ENCODE measurements at regions not wholly inside any gene's neighbourhood (a gene's known extent, or its start where the extent isn't known, plus 50 kb on each side); places are given as distances from the start of the nearest gene placed in this dataset.

DNA sequence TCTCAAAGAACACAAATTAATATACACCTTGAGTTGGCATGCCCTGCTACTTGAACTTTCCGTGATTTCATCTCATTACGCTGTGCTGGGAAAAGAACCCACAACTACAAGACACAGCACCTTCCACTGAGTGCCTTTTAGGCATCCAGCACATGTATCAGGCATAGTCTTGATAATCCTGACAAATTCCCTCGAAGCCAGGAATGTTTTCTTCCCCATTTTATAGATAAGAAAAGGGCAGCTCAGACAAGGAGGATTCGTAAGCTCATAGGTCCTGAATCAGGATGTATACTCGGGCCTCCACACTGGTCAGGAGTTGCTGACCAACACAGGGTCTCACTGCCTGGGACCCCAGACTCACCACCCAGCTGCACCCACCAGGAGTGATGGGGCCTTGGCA, 368.6 kb downstream of the TNS3 start:
- H3K4me3 ChIP-seq (ENCODE audit: low read depth, low read length) = no peak overlapping the region
- TF ChIP-seq, protein P1, sequence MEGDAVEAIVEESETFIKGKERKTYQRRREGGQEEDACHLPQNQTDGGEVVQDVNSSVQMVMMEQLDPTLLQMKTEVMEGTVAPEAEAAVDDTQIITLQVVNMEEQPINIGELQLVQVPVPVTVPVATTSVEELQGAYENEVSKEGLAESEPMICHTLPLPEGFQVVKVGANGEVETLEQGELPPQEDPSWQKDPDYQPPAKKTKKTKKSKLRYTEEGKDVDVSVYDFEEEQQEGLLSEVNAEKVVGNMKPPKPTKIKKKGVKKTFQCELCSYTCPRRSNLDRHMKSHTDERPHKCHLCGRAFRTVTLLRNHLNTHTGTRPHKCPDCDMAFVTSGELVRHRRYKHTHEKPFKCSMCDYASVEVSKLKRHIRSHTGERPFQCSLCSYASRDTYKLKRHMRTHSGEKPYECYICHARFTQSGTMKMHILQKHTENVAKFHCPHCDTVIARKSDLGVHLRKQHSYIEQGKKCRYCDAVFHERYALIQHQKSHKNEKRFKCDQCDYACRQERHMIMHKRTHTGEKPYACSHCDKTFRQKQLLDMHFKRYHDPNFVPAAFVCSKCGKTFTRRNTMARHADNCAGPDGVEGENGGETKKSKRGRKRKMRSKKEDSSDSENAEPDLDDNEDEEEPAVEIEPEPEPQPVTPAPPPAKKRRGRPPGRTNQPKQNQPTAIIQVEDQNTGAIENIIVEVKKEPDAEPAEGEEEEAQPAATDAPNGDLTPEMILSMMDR (IDR thresholded peaks at IDR 0.05; ENCODE audit: low read depth, low read length) = no peak

DNA sequence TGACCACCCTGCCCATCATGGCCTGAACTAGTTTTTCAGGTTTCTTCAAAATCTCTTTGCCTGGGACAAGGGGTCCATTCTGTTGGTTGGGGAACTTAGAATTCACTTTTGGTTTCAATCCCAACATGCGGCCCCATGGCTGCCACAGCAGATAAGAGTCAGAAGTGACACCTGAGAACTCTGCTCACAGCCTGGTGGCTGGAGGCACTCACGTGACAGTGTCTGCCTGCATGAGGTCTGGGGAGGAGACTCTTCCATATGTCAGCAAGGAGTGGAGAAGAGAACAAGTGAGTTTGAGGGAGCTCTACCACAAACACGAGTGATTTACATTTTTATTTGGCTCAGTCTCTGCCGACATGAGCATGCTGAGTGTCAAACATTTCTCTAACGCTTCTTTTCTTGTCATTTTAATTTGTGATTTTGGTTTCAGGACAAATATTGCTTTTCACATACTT, 370.4 kb downstream of the TNS3 start:
- TF ChIP-seq, protein P1 (IDR thresholded peaks at IDR 0.05; ENCODE audit: low read depth, low read length) = no peak

GRCh38 chr7:47210281-47210854, 371.5 kb downstream of the TNS3 start:
- TF ChIP-seq, protein P1 (IDR thresholded peaks at IDR 0.05; ENCODE audit: low read depth, low read length) = no peak
- H3K4me3 ChIP-seq (ENCODE audit: low read depth, low read length) = no peak overlapping the region

More for the DNA sequence above, 370.4 kb downstream of the TNS3 start:
- H3K4me3 ChIP-seq (ENCODE audit: low read depth, low read length) = no peak overlapping the region

DNA sequence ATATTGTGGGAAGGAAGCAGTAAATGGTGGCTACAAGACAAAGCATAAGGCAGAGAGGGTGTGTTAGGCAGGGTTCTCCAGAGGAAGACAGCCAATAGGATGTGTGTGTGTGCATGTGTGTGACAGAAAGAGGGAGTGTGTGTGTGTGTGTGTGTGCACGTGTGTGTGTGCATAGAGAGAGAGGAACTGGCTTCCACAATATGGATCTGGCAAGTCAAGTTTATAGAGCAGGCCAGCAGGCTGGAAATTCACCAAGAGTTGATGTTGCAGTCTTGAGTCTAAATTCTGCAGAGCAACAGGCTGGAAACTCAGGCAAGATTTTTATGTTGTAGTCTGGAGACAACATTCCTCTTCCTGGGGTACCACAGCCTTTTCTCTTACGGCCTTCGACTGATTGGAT, 374.0 kb downstream of the TNS3 start:
- H3K4me3 ChIP-seq (ENCODE audit: low read depth, low read length) = no peak overlapping the region
- TF ChIP-seq, protein P1 (IDR thresholded peaks at IDR 0.05; ENCODE audit: low read depth, low read length) = no peak

- TF ChIP-seq, protein P1 (IDR thresholded peaks at IDR 0.05; ENCODE audit: low read depth, low read length) = no peak
- H3K4me3 ChIP-seq (ENCODE audit: low read depth, low read length) = no peak overlapping the region
Measured at GRCh38 chr7:47204709-47205108, 377.2 kb downstream of the TNS3 start.

DNA sequence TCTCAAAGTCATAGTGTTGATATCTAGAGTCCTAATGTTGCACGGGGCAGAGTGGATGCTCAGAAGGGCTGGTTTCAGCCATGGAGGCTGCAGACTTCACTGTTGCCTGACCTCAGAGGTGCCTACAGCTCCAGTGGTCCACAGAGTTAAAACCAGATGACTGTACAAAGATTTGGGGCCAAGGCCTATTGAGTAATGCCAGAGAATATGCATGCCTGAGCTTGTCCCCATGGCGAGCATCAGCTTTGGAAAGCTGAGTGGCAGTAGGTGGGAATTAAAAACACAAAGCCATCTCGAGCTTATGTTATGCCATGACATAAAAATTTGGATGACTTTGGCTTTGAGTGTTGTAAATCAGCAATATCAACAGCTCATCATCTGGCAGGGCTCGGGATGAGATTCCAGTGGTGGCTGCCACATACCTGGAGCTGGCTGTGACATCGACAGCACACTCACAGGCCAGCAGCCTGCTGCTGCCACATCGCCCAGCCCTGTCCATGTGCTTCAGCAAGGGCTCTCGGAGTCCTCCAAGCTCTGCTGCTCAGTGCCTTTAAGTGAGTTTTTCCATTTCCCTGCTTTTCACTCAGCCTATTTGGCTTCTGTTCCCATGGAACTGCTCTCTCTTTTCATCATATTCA, 379.6 kb downstream of the TNS3 start:
- H3K4me3 ChIP-seq (ENCODE audit: low read depth, low read length) = no peak overlapping the region
- TF ChIP-seq, protein P1 (IDR thresholded peaks at IDR 0.05; ENCODE audit: low read depth, low read length) = no peak

GRCh38 chr7:47198159-47198558, 383.8 kb downstream of the TNS3 start:
- H3K4me3 ChIP-seq (ENCODE audit: low read depth, low read length) = no peak overlapping the region

More at GRCh38 chr7:47198159-47198558, 383.8 kb downstream of the TNS3 start:
- TF ChIP-seq, protein P1 (IDR thresholded peaks at IDR 0.05; ENCODE audit: low read depth, low read length) = no peak

Measured in WI38 (cell line).